GM12891 (cell line): ENCODE measurements at regions not wholly inside any gene's neighbourhood (a gene's known extent, or its start where the extent isn't known, plus 50 kb on each side); places are given as distances from the start of the nearest gene placed in this dataset.

Experiments
- POLR2A ChIP-seq: IDR thresholded peaks from 2 replicates; pipeline ENCODE4 v1.6.1; 2011; ENCODE audit warnings: low read depth, low read length, control low read depth
- POLR2AphosphoS5 ChIP-seq: IDR thresholded peaks from 2 replicates; pipeline ENCODE4 v1.6.1; 2011; ENCODE audit warnings: low read depth, low read length, control low read depth
- POU2F2 ChIP-seq: IDR thresholded peaks from 2 replicates; pipeline ENCODE4 v1.6.1; 2011; ENCODE audit warnings: low read depth, mild to moderate bottlenecking, control low read depth, low read length, moderate library complexity

GRCh38 chr19:7419777-7420439, 68.9 kb downstream of the PEX11G start:
- no peak for TF ChIP-seq POLR2AphosphoS5
- no peak for TF ChIP-seq POU2F2
- TF ChIP-seq POLR2A, result no peak
